Breast epithelium (tissue), 4 donors: ENCODE measurements at regions not wholly inside any gene's neighbourhood (a gene's known extent, or its start where the extent isn't known, plus 50 kb on each side); places are given as distances from the start of the nearest gene placed in this dataset.
A peak's percentile ranks its signal among the peaks of the same experiment; 100 is the strongest.

Experiments used
- DNase-seq, 2 donors: peaks; one replicate each; pipeline ENCODE4 v3.0.0-alpha.2; 2019; ENCODE audit warnings: low spot score in 2 of 2
- H3K27ac ChIP-seq, 2 donors: fragments of 200-600 bp; sonication (generic) in 1 of 2; one replicate each; pipeline ENCODE4 v1.5.1; 2016 to 2019; ENCODE audit warnings: mild to moderate bottlenecking in 1 of 2
- H3K27me3 ChIP-seq, 2 donors: fragments of 200-600 bp; sonication (generic) in 1 of 2; one replicate each; pipeline versions ENCODE4 v1.5.1 to v1.6.0; 2017 to 2019; ENCODE audit warnings: control low read depth in 1 of 2, mild to moderate bottlenecking in 1 of 2
- H3K36me3 ChIP-seq: fragments of 200-600 bp; one replicate; pipeline ENCODE4 v1.5.1; 2019
- H3K4me1 ChIP-seq, 2 donors: fragments of 200-600 bp; sonication (generic); one replicate each; pipeline ENCODE4 v1.5.1; 2016 to 2019; ENCODE audit warnings: control low read depth in 1 of 2
- H3K4me3 ChIP-seq, 3 donors: fragments of 200-600 bp; sonication (generic); 1 replicate in 2 of 3; 2 replicates in 1 of 3; pipeline ENCODE4 v1.5.1; 2016 to 2019; ENCODE audit warnings: mild to moderate bottlenecking in 3 of 3, moderate library complexity in 2 of 3
- H3K9me3 ChIP-seq, 2 donors: fragments of 200-600 bp; sonication (generic) in 1 of 2; one replicate each; pipeline ENCODE4 v1.5.1; 2016 to 2019; ENCODE audit warnings: control low read depth in 1 of 2
- POLR2A ChIP-seq: fragments of 450-650 bp; IDR thresholded peaks from one replicate; pipeline ENCODE4 v1.6.1; 2016; ENCODE audit warnings: antibody characterized with exemption, mild to moderate bottlenecking, moderate library complexity
- POLR2AphosphoS5 ChIP-seq, 3 donors: sonication (generic); formaldehyde crosslinking; IDR thresholded peaks; one replicate each; pipeline ENCODE4 v1.6.1; 2017; ENCODE audit warnings: antibody characterized with exemption in 3 of 3
- intact Hi-C: fragments of 100-400 bp; cut with DNase I; formaldehyde crosslinking; loops from one replicate; pipeline ENCODE4 v1.15.1; 2023; ENCODE audit warnings: low total_unique reads
- TF ChIP-seq, protein P1 (sequence below), 3 donors: fragments of 450-650 bp; IDR thresholded peaks; one replicate each; pipeline ENCODE4 v1.5.1; 2016 to 2017; ENCODE audit warnings: antibody characterized with exemption in 3 of 3, mild to moderate bottlenecking in 3 of 3, moderate library complexity in 3 of 3

GRCh38 chr21:35366394-35367080 lies 317.4 kb upstream of the RUNX1 start:
- Histone ChIP-seq H3K4me3 (no peak overlapping the region), H3K27me3 (no peaks in the 10 kb centered on the region), H3K9me3 (no peaks in the 10 kb centered on the region), H3K36me3 (no peaks in the 10 kb centered on the region), H3K4me1 (no peaks in the 10 kb centered on the region), H3K27ac (peak overlapping the region in 1 of 2 donors; percentile 16)
- intact Hi-C loops = no loop called here
- no peak for DNase-seq
- TF ChIP-seq POLR2A (no peak), POLR2AphosphoS5 (IDR thresholded peaks at IDR 0.05) (no peak)
- TF ChIP-seq, protein P1, sequence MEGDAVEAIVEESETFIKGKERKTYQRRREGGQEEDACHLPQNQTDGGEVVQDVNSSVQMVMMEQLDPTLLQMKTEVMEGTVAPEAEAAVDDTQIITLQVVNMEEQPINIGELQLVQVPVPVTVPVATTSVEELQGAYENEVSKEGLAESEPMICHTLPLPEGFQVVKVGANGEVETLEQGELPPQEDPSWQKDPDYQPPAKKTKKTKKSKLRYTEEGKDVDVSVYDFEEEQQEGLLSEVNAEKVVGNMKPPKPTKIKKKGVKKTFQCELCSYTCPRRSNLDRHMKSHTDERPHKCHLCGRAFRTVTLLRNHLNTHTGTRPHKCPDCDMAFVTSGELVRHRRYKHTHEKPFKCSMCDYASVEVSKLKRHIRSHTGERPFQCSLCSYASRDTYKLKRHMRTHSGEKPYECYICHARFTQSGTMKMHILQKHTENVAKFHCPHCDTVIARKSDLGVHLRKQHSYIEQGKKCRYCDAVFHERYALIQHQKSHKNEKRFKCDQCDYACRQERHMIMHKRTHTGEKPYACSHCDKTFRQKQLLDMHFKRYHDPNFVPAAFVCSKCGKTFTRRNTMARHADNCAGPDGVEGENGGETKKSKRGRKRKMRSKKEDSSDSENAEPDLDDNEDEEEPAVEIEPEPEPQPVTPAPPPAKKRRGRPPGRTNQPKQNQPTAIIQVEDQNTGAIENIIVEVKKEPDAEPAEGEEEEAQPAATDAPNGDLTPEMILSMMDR (IDR thresholded peaks at IDR 0.05) = no peak

DNA sequence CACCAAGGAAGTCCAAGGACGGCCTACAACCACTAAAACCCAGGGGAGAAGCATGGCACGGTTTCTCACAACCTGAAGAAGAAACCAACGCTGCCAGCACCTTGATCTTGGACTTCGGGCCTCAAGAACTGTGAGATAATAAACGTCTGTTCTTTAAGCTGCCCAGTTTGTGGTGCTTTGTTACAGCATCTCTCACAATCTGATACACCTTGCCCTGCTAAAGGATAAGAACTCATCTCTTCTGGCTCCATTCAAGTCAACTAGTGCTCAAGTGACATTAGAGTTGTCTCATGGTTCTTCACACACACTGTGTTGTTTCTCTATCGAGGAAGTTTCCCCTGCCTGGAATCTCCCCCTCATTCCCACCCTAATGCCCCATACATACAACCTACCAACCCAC lies 314.4 kb upstream of the RUNX1 start:
- Histone ChIP-seq H3K27ac (no peak overlapping the region), H3K4me3 (no peak overlapping the region), H3K27me3 (no peaks in the 10 kb centered on the region), H3K9me3 (no peaks in the 10 kb centered on the region), H3K4me1 (no peaks in the 10 kb centered on the region), H3K36me3 (no peaks in the 10 kb centered on the region)
- no peak for TF ChIP-seq POLR2AphosphoS5 (IDR thresholded peaks at IDR 0.05)
- TF ChIP-seq, protein P1 (IDR thresholded peaks at IDR 0.05) = no peak
- TF ChIP-seq POLR2A = no peak
- intact Hi-C loops = no loop called here
- no peak for DNase-seq

- H3K4me3 ChIP-seq = no peak overlapping the region
- no peak for DNase-seq
- intact Hi-C loops = no loop called here
- H3K36me3 ChIP-seq = no peaks in the 10 kb centered on the region
- H3K4me1 ChIP-seq = no peaks in the 10 kb centered on the region
- no peaks in the 10 kb centered on the region for H3K9me3 ChIP-seq
- no peaks in the 10 kb centered on the region for H3K27me3 ChIP-seq
- TF ChIP-seq, protein P1 (IDR thresholded peaks at IDR 0.05) = no peak
- TF ChIP-seq POLR2AphosphoS5 (IDR thresholded peaks at IDR 0.05) = no peak
- TF ChIP-seq POLR2A = no peak
- no peak overlapping the region for H3K27ac ChIP-seq
These were observed 312.9 kb upstream of the RUNX1 start for GRCh38 chr21:35361988-35362387.

- no peaks in the 10 kb centered on the region for H3K4me1 ChIP-seq
- no peak overlapping the region for H3K4me3 ChIP-seq
- no peaks in the 10 kb centered on the region for H3K9me3 ChIP-seq
- H3K27ac ChIP-seq = no peak overlapping the region
- DNase-seq = no peak
- TF ChIP-seq, protein P1 (IDR thresholded peaks at IDR 0.05) = no peak
- TF ChIP-seq POLR2A (no peak), POLR2AphosphoS5 (IDR thresholded peaks at IDR 0.05) (no peak)
- no peaks in the 10 kb centered on the region for H3K27me3 ChIP-seq
- intact Hi-C loops = no loop called here
- no peaks in the 10 kb centered on the region for H3K36me3 ChIP-seq
These were observed 311.9 kb upstream of the RUNX1 start for GRCh38 chr21:35360870-35361570.

DNA sequence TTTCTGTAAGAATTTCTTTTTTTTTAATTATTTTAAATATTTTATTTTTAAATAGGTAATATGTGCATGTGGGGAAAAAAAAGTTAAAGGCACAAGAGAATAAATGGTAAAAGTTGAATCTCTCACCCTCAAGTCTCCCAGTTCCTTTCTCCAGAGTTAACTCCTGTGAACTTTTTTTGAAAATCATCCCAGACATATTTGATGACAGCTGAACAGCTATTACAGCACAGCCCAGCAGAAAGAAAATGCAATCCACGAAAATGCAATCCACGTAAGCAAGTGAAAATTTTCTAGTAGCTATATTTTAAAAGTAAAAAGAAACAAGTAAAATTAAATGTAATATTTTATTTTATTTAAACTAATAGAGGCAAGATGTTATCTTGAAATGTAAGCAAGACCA lies 310.0 kb upstream of the RUNX1 start:
- intact Hi-C loops = no loop called here
- Histone ChIP-seq H3K36me3 (no peaks in the 10 kb centered on the region), H3K27me3 (no peaks in the 10 kb centered on the region), H3K4me3 (no peak overlapping the region), H3K9me3 (no peaks in the 10 kb centered on the region), H3K27ac (no peak overlapping the region), H3K4me1 (no peaks in the 10 kb centered on the region)
- TF ChIP-seq, protein P1 (IDR thresholded peaks at IDR 0.05) = no peak
- TF ChIP-seq POLR2AphosphoS5 (IDR thresholded peaks at IDR 0.05) = no peak
- no peak for TF ChIP-seq POLR2A
- DNase-seq = no peak
